Uterus (tissue), 3 donors: ENCODE measurements at regions not wholly inside any gene's neighbourhood (a gene's known extent, or its start where the extent isn't known, plus 50 kb on each side); places are given as distances from the start of the nearest gene placed in this dataset.

Experiments used
- DNase-seq, 2 donors: peaks; one replicate each; pipeline ENCODE4 v3.0.0-alpha.2; 2019 to 2020
- H3K27ac ChIP-seq, 2 donors: fragments of 200-600 bp; sonication (generic); 1 replicate in 1 of 2; 2 replicates in 1 of 2; pipeline ENCODE4 v1.5.1; 2016 to 2018
- H3K27me3 ChIP-seq, 2 donors: fragments of 200-600 bp; sonication (generic); one replicate each; pipeline ENCODE4 v1.5.1; 2018 to 2019; ENCODE audit warnings: control low read depth in 1 of 2
- H3K36me3 ChIP-seq, 2 donors: fragments of 200-600 bp; sonication (generic); one replicate each; pipeline ENCODE4 v1.5.1; 2019; ENCODE audit warnings: control low read depth in 1 of 2
- H3K4me1 ChIP-seq, 2 donors: fragments of 200-600 bp; sonication (generic); one replicate each; pipeline ENCODE4 v1.5.1; 2018 to 2019; ENCODE audit warnings: control low read depth in 1 of 2
- H3K4me3 ChIP-seq, 2 donors: fragments of 200-600 bp; sonication (generic); 1 replicate in 1 of 2; 2 replicates in 1 of 2; pipeline ENCODE4 v1.5.1; 2018 to 2019; ENCODE audit warnings: mild to moderate bottlenecking in 1 of 2
- H3K9me3 ChIP-seq, 2 donors: fragments of 200-600 bp; sonication (generic); one replicate each; pipeline ENCODE4 v1.5.1; 2019; ENCODE audit warnings: control low read depth in 1 of 2
- POLR2A ChIP-seq, 2 donors: fragments of 450-650 bp; IDR thresholded peaks; one replicate each; pipeline ENCODE4 v1.6.1; 2016; ENCODE audit warnings: antibody characterized with exemption in 2 of 2, mild to moderate bottlenecking in 1 of 2, moderate library complexity in 1 of 2
- intact Hi-C: fragments of 100-400 bp; cut with DNase I; formaldehyde crosslinking; loops from one replicate; pipeline ENCODE4 v1.15.1; 2023; ENCODE audit warnings: low total_unique reads
- TF ChIP-seq, protein P1 (sequence below), 4 experiments: fragments of 200-600 bp in 2 of 4; fragments of 450-650 bp in 2 of 4; sonication (generic) in 2 of 4; IDR thresholded peaks; one replicate each; pipeline ENCODE4 v1.5.1; 2016 to 2019; ENCODE audit warnings: antibody characterized with exemption in 4 of 4, mild to moderate bottlenecking in 2 of 4, moderate library complexity in 1 of 4
- donor health status: DM: yes; HTN: yes; CAD: no.

GRCh38 chr1:81428998-81429397, 371.7 kb upstream of the ADGRL2 start:
- H3K27me3 ChIP-seq: no peaks in the 10 kb centered on the region
- no peak overlapping the region for H3K4me3 ChIP-seq
- H3K4me1 ChIP-seq: no peaks in the 10 kb centered on the region
- H3K36me3 ChIP-seq: no peaks in the 10 kb centered on the region
- DNase-seq: no peak
- H3K27ac ChIP-seq: no peak overlapping the region
- intact Hi-C loops: no loop called here
- TF ChIP-seq POLR2A (IDR thresholded peaks at IDR 0.05): no peak
- TF ChIP-seq, protein P1, sequence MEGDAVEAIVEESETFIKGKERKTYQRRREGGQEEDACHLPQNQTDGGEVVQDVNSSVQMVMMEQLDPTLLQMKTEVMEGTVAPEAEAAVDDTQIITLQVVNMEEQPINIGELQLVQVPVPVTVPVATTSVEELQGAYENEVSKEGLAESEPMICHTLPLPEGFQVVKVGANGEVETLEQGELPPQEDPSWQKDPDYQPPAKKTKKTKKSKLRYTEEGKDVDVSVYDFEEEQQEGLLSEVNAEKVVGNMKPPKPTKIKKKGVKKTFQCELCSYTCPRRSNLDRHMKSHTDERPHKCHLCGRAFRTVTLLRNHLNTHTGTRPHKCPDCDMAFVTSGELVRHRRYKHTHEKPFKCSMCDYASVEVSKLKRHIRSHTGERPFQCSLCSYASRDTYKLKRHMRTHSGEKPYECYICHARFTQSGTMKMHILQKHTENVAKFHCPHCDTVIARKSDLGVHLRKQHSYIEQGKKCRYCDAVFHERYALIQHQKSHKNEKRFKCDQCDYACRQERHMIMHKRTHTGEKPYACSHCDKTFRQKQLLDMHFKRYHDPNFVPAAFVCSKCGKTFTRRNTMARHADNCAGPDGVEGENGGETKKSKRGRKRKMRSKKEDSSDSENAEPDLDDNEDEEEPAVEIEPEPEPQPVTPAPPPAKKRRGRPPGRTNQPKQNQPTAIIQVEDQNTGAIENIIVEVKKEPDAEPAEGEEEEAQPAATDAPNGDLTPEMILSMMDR (IDR thresholded peaks at IDR 0.05): no peak
- H3K9me3 ChIP-seq: no peaks in the 10 kb centered on the region

GRCh38 chr1:81424816-81425215, 375.9 kb upstream of the ADGRL2 start:
- Histone ChIP-seq H3K27ac (no peak overlapping the region), H3K4me3 (no peak overlapping the region), H3K27me3 (no peaks in the 10 kb centered on the region), H3K36me3 (no peaks in the 10 kb centered on the region), H3K9me3 (no peaks in the 10 kb centered on the region), H3K4me1 (no peaks in the 10 kb centered on the region)
- no peak for DNase-seq
- TF ChIP-seq POLR2A (IDR thresholded peaks at IDR 0.05): no peak
- TF ChIP-seq, protein P1 (IDR thresholded peaks at IDR 0.05): no peak
- intact Hi-C loops: no loop called here

GRCh38 chr1:81424061-81424460, 376.7 kb upstream of the ADGRL2 start:
- Histone ChIP-seq H3K27ac (no peak overlapping the region), H3K9me3 (no peaks in the 10 kb centered on the region), H3K4me3 (no peak overlapping the region), H3K4me1 (no peaks in the 10 kb centered on the region), H3K36me3 (no peaks in the 10 kb centered on the region), H3K27me3 (no peaks in the 10 kb centered on the region)
- DNase-seq: no peak
- no peak for TF ChIP-seq POLR2A (IDR thresholded peaks at IDR 0.05)
- TF ChIP-seq, protein P1 (IDR thresholded peaks at IDR 0.05): no peak
- intact Hi-C loops: no loop called here

- H3K9me3 ChIP-seq: no peaks in the 10 kb centered on the region
- H3K27me3 ChIP-seq: no peaks in the 10 kb centered on the region
- no peak for DNase-seq
- H3K27ac ChIP-seq: no peak overlapping the region
- H3K4me1 ChIP-seq: no peaks in the 10 kb centered on the region
- TF ChIP-seq POLR2A (IDR thresholded peaks at IDR 0.05): no peak
- TF ChIP-seq, protein P1 (IDR thresholded peaks at IDR 0.05): no peak
- intact Hi-C loops: no loop called here
- no peaks in the 10 kb centered on the region for H3K36me3 ChIP-seq
- H3K4me3 ChIP-seq: no peak overlapping the region
These were observed 380.0 kb upstream of the ADGRL2 start for GRCh38 chr1:81420760-81421159.

DNA sequence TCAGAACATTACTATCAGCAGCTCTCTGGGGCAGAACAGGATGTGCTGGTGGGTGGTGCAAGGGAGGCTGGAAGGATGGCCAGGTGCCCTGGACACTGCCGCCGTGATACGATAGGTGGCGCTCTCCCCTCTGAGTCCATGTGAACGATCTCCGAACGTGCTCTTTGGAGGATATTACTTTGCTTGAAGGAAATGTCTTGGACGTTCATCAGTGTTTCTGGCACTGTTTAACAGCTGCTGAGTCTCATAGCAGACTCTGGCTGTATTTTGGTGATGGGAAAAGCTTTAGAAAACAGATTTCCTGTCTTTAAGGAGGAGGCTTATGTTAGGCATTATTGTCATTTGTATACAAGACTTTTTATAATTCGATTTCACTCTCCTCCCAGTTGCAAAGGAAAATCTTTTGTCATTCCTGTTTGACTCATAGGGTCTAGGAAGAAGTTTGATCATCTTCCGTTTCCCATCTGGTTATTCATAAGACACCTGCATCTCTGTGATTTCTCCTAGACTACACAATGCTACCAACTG, 386.2 kb upstream of the ADGRL2 start:
- intact Hi-C loops: no loop called here

More for the DNA sequence above, 386.2 kb upstream of the ADGRL2 start:
- Histone ChIP-seq H3K27me3 (no peaks in the 10 kb centered on the region), H3K36me3 (no peaks in the 10 kb centered on the region), H3K9me3 (no peaks in the 10 kb centered on the region), H3K27ac (no peak overlapping the region), H3K4me1 (no peaks in the 10 kb centered on the region), H3K4me3 (no peak overlapping the region)
- peak; percentile 36 to 70 for DNase-seq
- no peak for TF ChIP-seq POLR2A (IDR thresholded peaks at IDR 0.05)
- TF ChIP-seq, protein P1 (IDR thresholded peaks at IDR 0.05): peak; percentile 33 to 54 (median 46)
